ENCODE measurements at regions not wholly inside any gene's neighbourhood (a gene's known extent, or its start where the extent isn't known, plus 50 kb on each side); places are given as distances from the start of the nearest gene placed in this dataset.

DNA sequence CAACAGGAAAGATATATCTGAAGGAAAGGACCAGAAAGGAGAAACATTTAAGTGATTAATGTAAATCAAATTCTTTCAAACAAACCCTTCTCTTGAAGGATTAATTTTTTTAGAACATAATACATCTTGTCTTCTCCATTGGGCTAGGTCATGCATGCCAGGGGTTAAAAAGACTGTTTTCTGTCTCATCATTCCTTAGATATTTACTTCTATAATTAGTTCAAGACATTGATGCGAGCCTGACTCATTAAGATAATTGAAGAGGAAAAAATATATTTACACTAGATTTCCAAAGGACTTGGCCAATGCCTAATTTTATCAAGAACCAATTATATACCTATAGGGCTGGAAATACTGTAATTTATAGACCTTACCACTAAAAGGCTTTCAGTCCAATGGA, 166.6 kb upstream of the SETBP1 start:
- Histone ChIP-seq H3K4me1 (ENCODE audit: control insufficient read depth in 1 of 2, insufficient read depth in 2 of 2, low read length in 2 of 2) (no peaks in the 10 kb centered on the region), H3K36me3 (ENCODE audit: control insufficient read depth in 1 of 2, insufficient read depth in 2 of 2, low read length in 1 of 2) (no peaks in the 10 kb centered on the region), H3K9me3 (ENCODE audit: control insufficient read depth, low read length) (no peaks in the 10 kb centered on the region), H3K4me3 (ENCODE audit: low read length in 2 of 2) (no peak overlapping the region), H3K27ac (ENCODE audit: low read depth in 1 of 2, low read length in 2 of 2) (no peak overlapping the region), H3K27me3 (ENCODE audit: control insufficient read depth in 1 of 2, insufficient read depth in 2 of 2, low read length in 1 of 2) (no peaks in the 10 kb centered on the region)
- ATAC-seq (ENCODE audit: low FRiP score) (no peak), DNase-seq (no peak)
- 39 to 50% methylated on average over 1 of the region's 1 CpG for WGBS, 2 donors
- intact Hi-C loops (cut with DNase I): no loop called here

GRCh38 chr18:44514766-44515165, 165.9 kb upstream of the SETBP1 start:
- Histone ChIP-seq H3K9me3 (ENCODE audit: control insufficient read depth, low read length) (no peaks in the 10 kb centered on the region), H3K27me3 (ENCODE audit: control insufficient read depth in 1 of 2, insufficient read depth in 2 of 2, low read length in 1 of 2) (no peaks in the 10 kb centered on the region), H3K36me3 (ENCODE audit: control insufficient read depth in 1 of 2, insufficient read depth in 2 of 2, low read length in 1 of 2) (no peaks in the 10 kb centered on the region), H3K4me3 (ENCODE audit: low read length in 2 of 2) (no peak overlapping the region), H3K27ac (ENCODE audit: low read depth in 1 of 2, low read length in 2 of 2) (no peak overlapping the region), H3K4me1 (ENCODE audit: control insufficient read depth in 1 of 2, insufficient read depth in 2 of 2, low read length in 2 of 2) (no peaks in the 10 kb centered on the region)
- 94 to 96% methylated on average over 1 of the region's 1 CpG for WGBS, 2 donors
- DNase-seq: no peak
- intact Hi-C loops (cut with DNase I): no loop called here
- ATAC-seq (ENCODE audit: low FRiP score): no peak

DNA sequence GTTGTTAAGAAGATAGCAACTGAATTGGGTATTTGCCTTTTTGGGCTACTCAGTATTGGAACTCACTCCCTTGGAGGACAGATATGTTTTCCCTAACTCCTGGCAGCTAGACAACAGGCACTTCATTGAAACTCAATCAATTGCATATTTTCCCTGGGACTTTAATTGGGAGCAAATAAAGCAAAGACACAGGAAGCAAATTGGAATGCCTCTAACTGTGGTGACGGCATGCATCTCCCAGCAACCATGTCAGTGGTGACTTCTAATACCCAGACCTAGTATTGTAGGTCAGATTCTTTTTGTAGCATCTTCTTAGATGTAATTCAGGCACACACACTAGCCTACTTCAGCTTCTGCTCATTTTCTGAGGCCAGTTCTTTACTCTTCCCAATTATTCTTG, 164.2 kb upstream of the SETBP1 start:
- no peaks in the 10 kb centered on the region for H3K9me3 ChIP-seq (ENCODE audit: control insufficient read depth, low read length)
- no peak overlapping the region for H3K4me3 ChIP-seq (ENCODE audit: low read length in 2 of 2)
- no peaks in the 10 kb centered on the region for H3K27me3 ChIP-seq (ENCODE audit: control insufficient read depth in 1 of 2, insufficient read depth in 2 of 2, low read length in 1 of 2)
- ATAC-seq (ENCODE audit: low FRiP score): no peak
- H3K36me3 ChIP-seq (ENCODE audit: control insufficient read depth in 1 of 2, insufficient read depth in 2 of 2, low read length in 1 of 2): no peaks in the 10 kb centered on the region
- no peak overlapping the region for H3K27ac ChIP-seq (ENCODE audit: low read depth in 1 of 2, low read length in 2 of 2)
- WGBS, 2 donors: 95% methylated on average over 1 of the region's 1 CpG
- intact Hi-C loops (cut with DNase I): no loop called here
- H3K4me1 ChIP-seq (ENCODE audit: control insufficient read depth in 1 of 2, insufficient read depth in 2 of 2, low read length in 2 of 2): peaks cover 2 to 3% of the 10 kb centered on the region in 2 donors
- DNase-seq: no peak

DNA sequence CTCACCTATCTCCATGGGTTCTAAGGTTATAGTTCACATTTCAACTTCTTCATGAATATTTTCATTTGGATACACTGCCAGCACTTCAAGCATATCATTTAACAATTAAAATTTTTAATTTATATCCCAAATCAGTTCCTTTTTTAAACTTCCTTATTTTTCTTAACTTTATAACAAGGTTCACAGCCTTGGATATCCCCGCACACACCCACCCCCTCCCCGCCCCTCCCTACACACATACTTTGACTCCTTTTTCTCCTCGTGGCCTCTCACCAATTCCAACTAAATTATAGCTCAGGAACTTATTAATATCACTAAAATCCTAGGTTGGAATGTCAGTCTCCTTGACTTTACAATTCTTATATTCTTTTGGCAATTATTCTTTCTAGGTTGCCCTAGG, 163.6 kb upstream of the SETBP1 start:
- intact Hi-C loops (cut with DNase I): no loop called here
- Histone ChIP-seq H3K27me3 (ENCODE audit: control insufficient read depth in 1 of 2, insufficient read depth in 2 of 2, low read length in 1 of 2) (no peaks in the 10 kb centered on the region), H3K4me3 (ENCODE audit: low read length in 2 of 2) (no peak overlapping the region), H3K27ac (ENCODE audit: low read depth in 1 of 2, low read length in 2 of 2) (no peak overlapping the region), H3K4me1 (ENCODE audit: control insufficient read depth in 1 of 2, insufficient read depth in 2 of 2, low read length in 2 of 2) (peaks cover 2 to 4% of the 10 kb centered on the region in 2 donors), H3K9me3 (ENCODE audit: control insufficient read depth, low read length) (no peaks in the 10 kb centered on the region), H3K36me3 (ENCODE audit: control insufficient read depth in 1 of 2, insufficient read depth in 2 of 2, low read length in 1 of 2) (no peaks in the 10 kb centered on the region)
- DNase-seq (no peak), ATAC-seq (ENCODE audit: low FRiP score) (no peak)
- WGBS, 2 donors: 85 to 86% methylated on average over 3 of the region's 3 CpGs

DNA sequence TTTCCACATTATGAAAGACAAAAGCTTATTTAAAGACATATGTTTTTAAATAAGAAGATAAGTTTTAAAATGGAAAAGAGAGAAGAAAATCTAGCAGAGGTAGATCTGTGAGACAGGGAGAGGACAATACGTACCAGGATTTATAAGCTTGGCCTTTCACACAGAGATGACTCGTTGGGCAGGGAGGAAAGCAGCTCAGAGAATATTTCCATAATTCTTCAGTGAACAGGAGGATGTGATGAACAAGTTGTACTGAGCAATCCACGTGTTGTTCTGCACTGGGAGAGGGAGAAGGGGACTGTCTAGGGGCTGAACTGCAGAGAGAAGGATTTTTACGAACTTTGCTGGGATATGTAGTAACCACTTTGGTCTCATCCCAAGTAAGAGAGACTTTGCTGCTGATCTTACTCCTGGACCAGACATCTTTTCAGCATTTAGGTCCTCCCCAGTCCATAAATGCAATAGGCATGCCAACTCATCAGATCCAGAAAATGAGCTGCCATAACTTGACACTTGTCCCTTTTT, 162.5 kb upstream of the SETBP1 start:
- Histone ChIP-seq H3K9me3 (ENCODE audit: control insufficient read depth, low read length) (no peaks in the 10 kb centered on the region), H3K27me3 (ENCODE audit: control insufficient read depth in 1 of 2, insufficient read depth in 2 of 2, low read length in 1 of 2) (no peaks in the 10 kb centered on the region), H3K4me1 (ENCODE audit: control insufficient read depth in 1 of 2, insufficient read depth in 2 of 2, low read length in 2 of 2) (peaks cover 2 to 4% of the 10 kb centered on the region in 2 donors), H3K27ac (ENCODE audit: low read depth in 1 of 2, low read length in 2 of 2) (no peak overlapping the region), H3K4me3 (ENCODE audit: low read length in 2 of 2) (no peak overlapping the region), H3K36me3 (ENCODE audit: control insufficient read depth in 1 of 2, insufficient read depth in 2 of 2, low read length in 1 of 2) (no peaks in the 10 kb centered on the region)
- intact Hi-C loops (cut with DNase I): no loop called here
- ATAC-seq (ENCODE audit: low FRiP score) (no peak), DNase-seq (no peak)
- 78 to 84% methylated on average over 4 of the region's 4 CpGs for WGBS, 2 donors

- Histone ChIP-seq H3K36me3 (ENCODE audit: control insufficient read depth in 1 of 2, insufficient read depth in 2 of 2, low read length in 1 of 2) (no peaks in the 10 kb centered on the region), H3K27ac (ENCODE audit: low read depth in 1 of 2, low read length in 2 of 2) (no peak overlapping the region), H3K4me3 (ENCODE audit: low read length in 2 of 2) (no peak overlapping the region), H3K9me3 (ENCODE audit: control insufficient read depth, low read length) (no peaks in the 10 kb centered on the region), H3K4me1 (ENCODE audit: control insufficient read depth in 1 of 2, insufficient read depth in 2 of 2, low read length in 2 of 2) (peaks cover 2 to 4% of the 10 kb centered on the region in 2 donors), H3K27me3 (ENCODE audit: control insufficient read depth in 1 of 2, insufficient read depth in 2 of 2, low read length in 1 of 2) (no peaks in the 10 kb centered on the region)
- intact Hi-C loops (cut with DNase I): no loop called here
- 71 to 72% methylated on average over 1 of the region's 1 CpG for WGBS, 2 donors
- DNase-seq: no peak
- no peak for ATAC-seq (ENCODE audit: low FRiP score)
Observed at GRCh38 chr18:44518666-44519065, 162.0 kb upstream of the SETBP1 start.

DNA sequence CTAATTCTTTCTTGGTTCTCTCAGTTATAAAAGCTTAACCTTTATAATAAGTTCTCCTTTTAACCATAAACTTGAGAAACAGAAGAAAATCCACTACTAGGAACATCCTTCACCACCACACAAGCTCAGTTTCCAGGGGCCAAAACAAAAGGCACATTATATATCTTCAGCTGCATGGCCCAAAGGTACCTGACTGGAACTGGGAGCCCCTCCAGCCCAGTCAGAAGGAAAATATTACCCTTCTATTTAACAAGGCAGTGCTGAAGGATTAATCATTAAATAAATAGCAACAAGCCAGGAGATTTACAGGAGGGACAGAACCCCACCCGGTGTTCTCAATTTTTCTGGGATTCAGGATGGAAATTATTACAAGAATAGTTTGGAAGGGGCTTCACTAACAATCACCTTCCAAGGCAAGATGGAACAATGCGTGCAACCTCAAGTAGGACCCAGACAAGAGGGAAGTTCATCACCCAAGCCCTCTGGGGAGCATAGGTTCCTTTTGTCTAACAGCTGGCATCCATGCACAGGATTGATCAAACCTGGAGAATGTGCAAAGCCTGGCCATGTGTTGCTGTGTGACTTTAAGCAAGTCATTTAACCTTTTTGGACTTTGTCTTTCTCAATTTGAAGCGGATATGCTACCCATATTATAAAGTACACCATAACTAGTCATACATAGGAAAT, 159.6 kb upstream of the SETBP1 start:
- Histone ChIP-seq H3K27me3 (ENCODE audit: control insufficient read depth in 1 of 2, insufficient read depth in 2 of 2, low read length in 1 of 2) (no peaks in the 10 kb centered on the region), H3K27ac (ENCODE audit: low read depth in 1 of 2, low read length in 2 of 2) (no peak overlapping the region), H3K4me1 (ENCODE audit: control insufficient read depth in 1 of 2, insufficient read depth in 2 of 2, low read length in 2 of 2) (peaks cover 2 to 4% of the 10 kb centered on the region in 2 donors), H3K36me3 (ENCODE audit: control insufficient read depth in 1 of 2, insufficient read depth in 2 of 2, low read length in 1 of 2) (no peaks in the 10 kb centered on the region), H3K9me3 (ENCODE audit: control insufficient read depth, low read length) (no peaks in the 10 kb centered on the region), H3K4me3 (ENCODE audit: low read length in 2 of 2) (no peak overlapping the region)
- no peak for ATAC-seq (ENCODE audit: low FRiP score)
- 43 to 44% methylated on average over 3 of the region's 3 CpGs for WGBS, 2 donors
- DNase-seq: no peak
- intact Hi-C loops (cut with DNase I): no loop called here

DNA sequence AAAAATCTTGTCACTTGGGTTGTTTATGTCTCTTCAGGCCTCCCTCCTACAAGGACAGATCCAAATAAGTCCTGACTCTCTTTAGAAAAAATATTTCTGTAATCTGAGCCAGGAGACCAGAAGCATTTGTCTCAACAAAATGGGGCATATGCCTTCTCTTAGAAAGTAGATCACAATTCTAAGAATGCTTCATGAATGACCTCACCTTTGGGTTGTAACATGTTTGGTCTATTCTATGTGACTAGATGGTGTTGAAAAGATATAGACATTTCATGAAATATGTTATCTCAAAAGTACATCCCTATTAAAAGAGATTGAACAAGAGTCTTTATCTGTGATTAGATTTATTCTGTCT, 159.0 kb upstream of the SETBP1 start:
- Histone ChIP-seq H3K4me3 (ENCODE audit: low read length in 2 of 2) (no peak overlapping the region), H3K9me3 (ENCODE audit: control insufficient read depth, low read length) (no peaks in the 10 kb centered on the region), H3K36me3 (ENCODE audit: control insufficient read depth in 1 of 2, insufficient read depth in 2 of 2, low read length in 1 of 2) (no peaks in the 10 kb centered on the region), H3K4me1 (ENCODE audit: control insufficient read depth in 1 of 2, insufficient read depth in 2 of 2, low read length in 2 of 2) (peaks cover 2 to 4% of the 10 kb centered on the region in 2 donors), H3K27me3 (ENCODE audit: control insufficient read depth in 1 of 2, insufficient read depth in 2 of 2, low read length in 1 of 2) (no peaks in the 10 kb centered on the region), H3K27ac (ENCODE audit: low read depth in 1 of 2, low read length in 2 of 2) (no peak overlapping the region)
- no peak for DNase-seq
- intact Hi-C loops (cut with DNase I): no loop called here
- ATAC-seq (ENCODE audit: low FRiP score): no peak

DNA sequence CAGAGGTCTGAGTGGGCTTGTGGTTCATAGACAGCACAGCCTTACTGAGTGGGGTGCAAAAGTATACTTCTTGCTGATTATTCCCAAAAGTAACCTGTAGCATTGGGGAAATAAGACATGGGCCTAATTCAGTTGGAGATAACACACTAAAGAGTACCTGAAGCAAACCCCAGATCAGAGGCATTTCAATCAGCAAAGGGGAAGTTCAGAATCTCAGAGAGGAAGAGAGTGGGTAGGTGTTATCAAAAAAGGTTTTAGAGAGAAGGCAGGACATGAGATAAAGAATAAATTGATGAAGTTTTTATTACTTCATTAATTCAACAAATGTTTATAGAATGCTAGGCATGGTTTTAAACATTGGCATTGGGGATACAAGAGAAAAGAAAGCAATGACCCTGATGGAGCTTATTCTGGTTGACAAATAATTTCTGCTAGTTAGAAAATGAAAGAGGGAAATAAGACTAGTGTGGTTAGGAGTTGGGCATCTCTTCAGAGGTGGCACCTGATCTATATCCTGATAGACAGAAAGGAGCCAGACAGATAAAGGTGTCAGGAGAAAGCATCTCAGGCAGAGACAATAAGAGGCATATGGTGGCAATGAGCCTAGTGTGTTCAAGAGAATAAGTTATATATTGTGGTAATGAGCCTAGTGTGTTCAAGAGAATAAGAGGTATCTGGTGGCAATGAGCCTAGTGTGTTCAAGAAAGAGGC, 153.8 kb upstream of the SETBP1 start:
- intact Hi-C loops (cut with DNase I): no loop called here
- Histone ChIP-seq H3K27ac (ENCODE audit: low read depth in 1 of 2, low read length in 2 of 2) (no peak overlapping the region), H3K4me1 (ENCODE audit: control insufficient read depth in 1 of 2, insufficient read depth in 2 of 2, low read length in 2 of 2) (no peaks in the 10 kb centered on the region), H3K4me3 (ENCODE audit: low read length in 2 of 2) (no peak overlapping the region), H3K36me3 (ENCODE audit: control insufficient read depth in 1 of 2, insufficient read depth in 2 of 2, low read length in 1 of 2) (no peaks in the 10 kb centered on the region), H3K27me3 (ENCODE audit: control insufficient read depth in 1 of 2, insufficient read depth in 2 of 2, low read length in 1 of 2) (no peaks in the 10 kb centered on the region), H3K9me3 (ENCODE audit: control insufficient read depth, low read length) (no peaks in the 10 kb centered on the region)
- ATAC-seq (ENCODE audit: low FRiP score) (no peak), DNase-seq (no peak)

All from aorta (tissue), 5 donors.